Fibroblast of skin of scalp (primary cell): ENCODE measurements at regions not wholly inside any gene's neighbourhood (a gene's known extent, or its start where the extent isn't known, plus 50 kb on each side); places are given as distances from the start of the nearest gene placed in this dataset.
"Not testable (repeated sequence)": the region's sequence is repeated elsewhere in the genome, so short reads cannot be mapped to it uniquely, and the experiment has no call there.

Source experiments
- DNase-seq: peaks from one replicate; pipeline ENCODE4 v3.0.0-alpha.2; 2013

DNA sequence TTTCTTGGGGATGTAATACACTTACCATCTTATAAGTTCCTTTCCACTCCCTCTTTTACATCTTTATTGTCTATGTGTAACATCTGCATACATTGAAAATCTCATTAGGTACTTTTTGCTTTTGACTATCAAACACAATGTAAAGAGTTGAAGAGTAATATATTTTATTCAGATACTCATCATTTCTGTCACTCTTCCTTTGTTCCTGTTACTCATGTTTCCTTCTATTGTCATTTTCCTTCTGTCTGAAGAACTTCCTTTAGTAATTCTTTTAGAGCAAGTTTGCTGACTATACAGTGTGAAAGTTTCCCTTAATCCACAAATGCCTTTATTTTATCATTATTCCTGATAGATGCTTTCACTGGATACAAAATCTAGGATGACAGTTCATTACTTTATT lies 339.8 kb downstream of the SOX4 start:
- no peak for DNase-seq

DNA sequence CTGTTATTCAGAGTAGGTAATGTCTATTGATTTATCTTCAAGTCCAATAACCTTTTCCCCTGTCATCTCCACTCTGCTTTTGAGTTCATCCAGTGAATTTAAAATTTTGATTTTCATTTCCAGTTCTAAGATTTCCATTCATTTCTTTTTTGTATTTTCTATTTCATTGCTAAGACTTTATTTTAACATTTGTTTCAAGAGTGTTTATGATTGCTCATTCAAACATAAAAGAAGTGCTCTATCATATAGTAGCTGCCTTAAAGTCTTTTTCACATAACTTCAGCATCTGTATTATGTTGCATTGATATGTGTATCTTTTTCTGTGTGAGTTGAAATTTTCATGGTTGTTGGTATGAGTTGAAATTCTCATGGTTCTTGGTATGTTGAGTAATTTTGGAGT lies 341.6 kb downstream of the SOX4 start:
- DNase-seq: no peak

- DNase-seq: peak; percentile 75
Observed at GRCh38 chr6:21935561-21936028, 342.0 kb downstream of the SOX4 start.

DNA sequence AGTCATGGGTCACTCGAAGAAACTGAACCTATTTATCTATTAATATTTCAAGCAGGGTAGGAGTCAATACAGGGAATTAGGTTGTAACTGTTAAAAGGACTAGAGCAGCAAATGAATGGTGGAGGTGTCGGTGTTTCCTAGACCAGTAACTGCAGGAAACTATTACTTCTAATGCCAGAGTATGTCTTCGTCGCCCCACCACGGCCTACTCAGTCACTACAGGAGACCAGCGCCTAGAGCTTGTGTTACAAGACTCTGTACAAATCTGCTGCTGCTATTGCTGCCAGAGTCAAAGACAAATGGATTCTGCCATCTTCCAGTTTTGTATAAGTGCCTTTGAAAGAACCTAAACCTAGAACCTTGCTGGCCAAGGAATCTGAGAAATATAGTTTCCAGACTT lies 343.9 kb downstream of the SOX4 start:
- no peak for DNase-seq

- DNase-seq: peak; percentile 28
Observed at GRCh38 chr6:21939066-21939465, 345.5 kb downstream of the SOX4 start.

DNA sequence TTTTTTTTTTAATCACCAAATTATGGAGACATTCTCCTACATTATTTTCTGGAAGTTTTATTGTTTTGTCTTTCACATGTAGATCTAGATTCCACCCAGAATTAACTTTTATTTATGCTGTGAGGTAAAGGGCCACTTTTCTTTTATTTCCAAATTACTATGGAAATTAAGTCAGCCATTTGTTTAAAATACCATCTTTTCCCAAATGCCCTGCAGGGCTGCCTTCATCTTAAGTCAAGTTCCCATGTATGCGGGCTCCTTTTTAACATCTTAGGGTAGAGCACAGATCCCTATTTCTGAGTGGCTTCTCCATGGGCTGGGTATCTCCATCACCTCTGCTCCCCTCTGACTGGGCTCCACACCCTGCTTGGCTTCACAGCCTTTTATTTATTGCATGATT lies 348.4 kb downstream of the SOX4 start:
- DNase-seq: no peak

DNA sequence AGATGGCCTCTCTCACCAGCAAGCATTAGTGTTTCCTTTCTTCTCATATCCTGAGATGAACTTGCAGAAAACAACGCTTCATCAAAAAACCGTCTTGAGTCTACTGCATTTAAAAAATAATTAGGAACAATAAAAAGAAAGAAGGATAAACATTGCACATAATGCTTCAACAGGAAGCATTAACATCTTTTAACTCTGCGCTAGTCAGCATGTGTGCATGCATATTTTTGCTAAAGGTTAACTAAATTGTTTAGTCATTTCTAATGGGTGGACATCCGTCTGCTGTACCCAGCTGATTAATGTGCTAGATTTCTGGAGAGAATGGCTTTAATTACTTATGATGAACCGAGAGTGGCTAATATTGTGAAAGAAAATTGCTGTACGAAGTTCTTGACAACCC lies 349.3 kb downstream of the SOX4 start:
- DNase-seq: no peak

- DNase-seq: peak; percentile 99
Observed at GRCh38 chr6:21946298-21946783, 350.5 kb downstream of the PRL start.

GRCh38 chr6:21947227-21947626 lies 349.6 kb downstream of the PRL start:
- DNase-seq: not testable (repeated sequence)

DNA sequence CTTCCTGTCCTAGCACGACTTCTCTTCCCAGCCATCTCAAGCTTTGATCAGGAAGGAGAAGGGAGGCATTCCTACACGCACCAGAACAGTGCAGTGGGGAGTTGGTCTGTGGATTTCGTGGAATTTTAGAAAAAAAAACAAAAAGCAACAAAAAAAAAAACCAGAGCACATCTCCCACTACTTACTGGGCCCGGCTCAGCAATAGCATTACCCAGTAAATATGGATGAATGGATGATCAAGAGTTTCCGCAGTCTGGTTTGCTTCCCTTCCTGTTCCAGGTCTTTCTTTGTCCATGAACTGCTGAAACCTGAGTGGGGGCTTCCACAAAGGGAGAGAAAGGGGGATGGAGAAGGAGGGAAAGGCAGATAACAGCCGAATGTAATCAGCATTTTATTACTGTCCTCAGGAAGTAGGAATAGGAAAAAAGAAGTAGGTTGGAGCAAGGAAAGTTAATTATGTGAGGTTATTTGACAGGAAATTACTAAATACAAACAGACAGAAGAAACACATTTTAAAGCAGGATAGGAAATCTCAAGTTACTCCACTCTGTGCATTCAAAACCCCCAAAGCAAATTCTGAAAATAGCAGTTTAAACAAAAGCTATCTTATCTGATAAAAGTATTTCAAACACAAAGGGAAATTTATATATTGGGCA lies 349.0 kb downstream of the PRL start:
- peak; percentile 56 for DNase-seq

GRCh38 chr6:21949211-21949801 lies 347.5 kb downstream of the PRL start:
- DNase-seq: no peak

GRCh38 chr6:21952367-21952766 lies 344.5 kb downstream of the PRL start:
- DNase-seq: no peak

GRCh38 chr6:21953831-21954801 lies 342.7 kb downstream of the PRL start:
- DNase-seq: peak; percentile 41

- DNase-seq: no peak
Observed at GRCh38 chr6:21955053-21955595, 341.7 kb downstream of the PRL start.

DNA sequence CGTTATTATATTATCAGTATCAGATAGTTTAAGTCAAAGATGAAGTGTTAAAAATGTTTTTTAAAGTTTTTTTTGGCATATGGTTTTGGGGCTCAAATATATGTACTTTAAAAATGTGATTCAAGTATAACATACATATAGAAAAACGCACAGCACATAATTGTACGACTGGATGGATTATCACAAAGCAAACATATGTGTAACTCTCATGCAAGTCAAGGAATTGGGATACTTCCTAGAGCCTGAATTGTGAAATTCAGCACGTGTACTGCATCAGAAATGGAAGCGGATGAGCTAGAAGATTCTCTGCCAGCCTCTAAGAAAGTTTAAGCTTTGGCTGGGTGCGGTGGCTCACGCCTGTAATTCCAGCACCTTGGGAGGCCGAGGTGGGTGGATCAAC lies 340.9 kb downstream of the PRL start:
- no peak for DNase-seq

DNA sequence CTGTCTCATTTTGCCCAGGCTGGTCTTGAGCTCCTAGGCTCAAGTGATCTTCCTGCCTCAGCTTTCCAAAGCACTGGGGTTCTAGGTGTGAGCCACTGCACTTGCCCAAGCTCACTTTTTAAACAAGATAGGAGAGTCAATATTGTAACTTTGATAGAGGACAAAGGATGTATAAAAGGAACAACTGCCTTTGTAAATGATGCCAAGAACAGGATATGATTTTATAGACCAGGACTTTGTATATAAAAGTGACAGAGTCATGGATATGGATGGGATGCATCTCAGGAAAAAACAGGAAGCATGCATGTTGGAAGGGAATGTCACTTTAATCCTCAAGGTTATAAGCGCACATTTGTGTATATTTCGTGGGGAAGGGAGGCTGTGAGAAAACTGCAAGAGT lies 338.4 kb downstream of the PRL start:
- DNase-seq: no peak

GRCh38 chr6:21961226-21961625 lies 335.6 kb downstream of the PRL start:
- no peak for DNase-seq

DNA sequence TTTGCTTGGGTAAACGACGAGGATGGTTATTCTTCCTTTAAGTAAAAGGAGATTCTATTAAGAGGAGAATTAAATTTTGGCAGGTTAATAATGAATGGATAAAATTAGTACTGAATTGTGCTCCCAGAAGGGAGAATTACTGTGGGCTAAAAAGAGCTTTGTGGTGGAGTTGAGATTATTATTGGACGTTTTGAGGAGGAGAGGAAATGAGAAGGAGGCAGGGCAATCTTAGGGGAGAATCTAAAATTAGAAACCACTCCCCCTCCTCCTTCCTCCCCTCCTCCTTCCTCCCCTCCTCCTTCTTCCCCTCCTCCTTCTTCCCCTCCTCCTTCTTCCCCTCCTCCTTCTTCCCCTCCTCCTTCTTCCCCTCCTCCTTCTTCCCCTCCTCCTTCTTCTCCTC lies 331.8 kb downstream of the PRL start:
- no peak for DNase-seq

DNA sequence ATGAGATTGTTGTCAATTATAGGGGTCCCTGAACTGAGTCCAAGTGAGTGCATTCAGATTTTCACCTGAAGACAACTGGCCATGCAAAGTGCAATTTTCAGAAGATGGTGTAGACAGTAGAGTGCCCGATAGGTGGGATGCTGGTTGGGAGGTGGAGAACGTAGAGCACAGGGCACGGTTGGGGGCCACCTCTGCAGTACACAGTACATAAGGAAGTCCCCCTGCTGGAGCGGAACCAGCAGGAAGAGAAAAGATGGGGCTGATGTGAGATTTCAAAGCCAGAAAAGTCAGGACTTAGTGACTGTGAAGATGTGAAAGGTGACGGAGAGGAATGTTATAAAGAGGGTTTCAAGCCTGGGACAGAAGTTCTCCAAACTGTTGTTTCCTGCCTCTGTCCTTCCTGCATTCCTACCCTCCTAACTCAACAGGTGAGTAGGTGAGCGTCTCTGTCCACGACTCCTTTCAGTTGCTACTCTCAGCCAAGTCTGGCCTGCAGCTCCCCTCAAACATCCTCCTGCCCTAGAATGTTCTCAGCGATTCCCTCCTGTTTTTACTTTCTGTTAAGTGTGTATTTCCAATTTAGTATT lies 330.8 kb downstream of the PRL start:
- DNase-seq: no peak

DNA sequence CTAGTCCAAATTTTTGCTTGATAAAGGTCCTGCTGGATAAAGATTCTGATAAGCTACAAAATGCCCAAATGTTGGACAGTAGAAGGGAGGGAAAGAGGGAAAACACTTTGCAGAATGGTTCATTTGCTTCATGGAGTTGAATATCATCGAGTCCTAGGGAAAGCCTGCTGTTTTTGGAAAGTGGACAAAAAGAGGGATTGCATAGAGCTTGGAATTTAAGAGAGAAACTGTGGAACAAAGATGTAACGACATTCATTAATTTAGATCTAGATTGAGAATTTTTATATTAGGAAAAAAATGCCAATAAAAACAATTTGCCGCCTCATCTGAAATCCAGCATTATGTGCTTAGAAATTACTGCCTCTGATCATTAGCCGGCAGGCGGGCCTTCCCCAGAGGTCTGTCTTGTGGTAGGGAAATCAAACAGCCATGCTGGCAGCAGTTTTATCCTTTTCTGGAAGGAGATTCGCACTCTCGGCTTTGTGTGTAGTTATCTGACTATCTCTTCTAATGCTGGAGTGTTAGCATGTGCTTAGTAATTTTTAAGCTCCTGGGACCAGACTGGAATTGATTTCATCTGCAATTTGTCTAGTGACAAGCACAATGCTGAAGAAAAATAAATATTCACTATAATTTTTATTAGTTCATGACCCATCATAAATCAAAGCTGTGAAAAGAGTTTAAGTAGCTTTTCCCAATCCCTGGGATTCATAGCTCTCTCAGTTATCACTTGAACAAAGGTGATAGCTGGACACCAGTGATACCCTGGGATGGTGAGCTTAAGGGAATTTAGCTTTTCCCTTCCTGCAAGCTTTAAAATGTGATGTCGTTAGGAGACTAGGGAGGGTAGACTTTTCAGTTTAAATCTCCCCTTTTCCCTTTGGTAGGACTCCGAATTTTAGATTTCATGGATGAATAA lies 329.5 kb downstream of the PRL start:
- DNase-seq: no peak

GRCh38 chr6:21968411-21968810 lies 328.4 kb downstream of the PRL start:
- no peak for DNase-seq
